ENCODE measurements at regions not wholly inside any gene's neighbourhood (a gene's known extent, or its start where the extent isn't known, plus 50 kb on each side); places are given as distances from the start of the nearest gene placed in this dataset.

DNA sequence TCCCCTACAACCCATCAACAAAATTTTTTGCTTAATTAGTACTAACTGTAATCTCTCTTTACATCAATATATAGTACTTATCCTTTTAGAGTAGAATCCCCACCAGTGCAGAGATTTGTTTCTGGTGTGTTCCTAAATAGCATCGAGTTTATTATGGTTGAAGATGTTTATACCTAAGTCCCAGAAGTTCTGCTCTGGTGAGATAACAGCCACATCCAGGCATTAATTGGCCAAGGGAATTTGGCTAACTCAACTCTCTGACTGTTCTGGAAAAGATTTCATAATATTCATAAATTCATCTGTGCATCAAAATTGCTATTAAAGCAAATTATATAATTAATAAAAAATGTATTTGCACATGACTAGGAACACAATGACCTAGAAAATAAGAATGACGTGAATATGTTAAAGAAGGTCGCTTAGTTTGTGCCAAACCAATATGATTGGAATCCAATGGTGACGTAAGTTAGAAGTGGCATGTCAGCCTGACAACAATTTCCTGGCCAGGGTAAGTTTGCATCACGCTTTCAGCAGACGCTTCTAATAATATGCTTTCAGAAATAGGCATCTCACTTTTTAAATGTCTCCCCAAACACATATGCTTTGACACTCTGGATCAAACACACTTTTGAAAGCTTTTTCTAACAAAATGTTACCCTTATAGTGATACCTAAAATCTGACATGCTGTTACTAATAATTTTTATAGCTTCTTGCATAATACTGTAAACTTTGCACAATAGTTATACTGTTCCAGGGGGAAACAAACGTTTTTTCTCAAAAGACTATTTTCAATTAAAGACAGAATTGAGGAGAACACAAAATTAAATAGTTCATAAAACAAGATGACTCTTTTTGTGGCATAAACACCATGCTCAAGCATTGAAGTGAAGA is 236.7 kb downstream of the TENT5A start:
- TF ChIP-seq, protein P1, sequence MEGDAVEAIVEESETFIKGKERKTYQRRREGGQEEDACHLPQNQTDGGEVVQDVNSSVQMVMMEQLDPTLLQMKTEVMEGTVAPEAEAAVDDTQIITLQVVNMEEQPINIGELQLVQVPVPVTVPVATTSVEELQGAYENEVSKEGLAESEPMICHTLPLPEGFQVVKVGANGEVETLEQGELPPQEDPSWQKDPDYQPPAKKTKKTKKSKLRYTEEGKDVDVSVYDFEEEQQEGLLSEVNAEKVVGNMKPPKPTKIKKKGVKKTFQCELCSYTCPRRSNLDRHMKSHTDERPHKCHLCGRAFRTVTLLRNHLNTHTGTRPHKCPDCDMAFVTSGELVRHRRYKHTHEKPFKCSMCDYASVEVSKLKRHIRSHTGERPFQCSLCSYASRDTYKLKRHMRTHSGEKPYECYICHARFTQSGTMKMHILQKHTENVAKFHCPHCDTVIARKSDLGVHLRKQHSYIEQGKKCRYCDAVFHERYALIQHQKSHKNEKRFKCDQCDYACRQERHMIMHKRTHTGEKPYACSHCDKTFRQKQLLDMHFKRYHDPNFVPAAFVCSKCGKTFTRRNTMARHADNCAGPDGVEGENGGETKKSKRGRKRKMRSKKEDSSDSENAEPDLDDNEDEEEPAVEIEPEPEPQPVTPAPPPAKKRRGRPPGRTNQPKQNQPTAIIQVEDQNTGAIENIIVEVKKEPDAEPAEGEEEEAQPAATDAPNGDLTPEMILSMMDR (IDR thresholded peaks at IDR 0.05; ENCODE audit: low read depth, low read length, poor library complexity, severe bottlenecking): no peak
- TF ChIP-seq EZH2phosphoT487 (IDR thresholded peaks at IDR 0.05; ENCODE audit: borderline replicate concordance, low read length): no peak

Measured in DOHH2 (cell line).